ENCODE measurements at regions not wholly inside any gene's neighbourhood (a gene's known extent, or its start where the extent isn't known, plus 50 kb on each side); places are given as distances from the start of the nearest gene placed in this dataset.

GRCh38 chr22:44549701-44550100 is 51.7 kb upstream of the RTL6 start:
- no peaks in the 10 kb centered on the region for H3K79me2 ChIP-seq (ENCODE audit: insufficient read depth)
- H3F3A ChIP-seq (replicated peaks; ENCODE audit: insufficient read depth) = no peaks in the 10 kb centered on the region
- H3K4me1 ChIP-seq (ENCODE audit: control insufficient read depth in 1 of 2, insufficient read depth in 2 of 2, low read depth in 1 of 2, low read length in 1 of 2) = no peaks in the 10 kb centered on the region
- H3K4me2 ChIP-seq = no peak overlapping the region
- H3K9me2 ChIP-seq = no peaks in the 10 kb centered on the region
- H3K36me3 ChIP-seq (replicated peaks in 1 of 2; ENCODE audit: control insufficient read depth in 1 of 2, insufficient read depth in 2 of 2, low read length in 1 of 2) = no peaks in the 10 kb centered on the region
- H3K27me3 ChIP-seq (ENCODE audit: insufficient read depth) = 0 out of 2 replicates have a peak, but pooled peaks cover 5% of the 10 kb centered on the region
- no peaks in the 10 kb centered on the region for H4K20me1 ChIP-seq (ENCODE audit: insufficient read depth)
- DNase-seq = no peak
- POLR2A ChIA-PET = no interaction called here
- 72% methylated on average over 6 of the region's 6 CpGs for WGBS (ENCODE audit: low lambda C conversion rate)
- TF ChIP-seq FOSL2 (IDR thresholded peaks at IDR 0.05; ENCODE audit: borderline replicate concordance, low read depth) = no peak
- no peaks in the 10 kb centered on the region for H3K9me3 ChIP-seq
- CTCF ChIA-PET = interaction anchor here (0.7 kb wide), 1 partner anchor 101 kb away, joined by 3 read pairs; no protein-coding TSS in a partner anchor
- no peak overlapping the region for H2AFZ ChIP-seq (ENCODE audit: low read depth)
- H3K27ac ChIP-seq (ENCODE audit: low read depth in 2 of 2, low read length in 1 of 2) = no peak overlapping the region
- no peak overlapping the region for H3K4me3 ChIP-seq (ENCODE audit: low read depth in 2 of 2, low read length in 1 of 2)
- no peak overlapping the region for H3K9ac ChIP-seq

- Histone ChIP-seq H4K20me1 (ENCODE audit: insufficient read depth) (no peaks in the 10 kb centered on the region), H3K9ac (no peak overlapping the region), H3K27ac (ENCODE audit: low read depth in 2 of 2, low read length in 1 of 2) (no peak overlapping the region), H3K27me3 (ENCODE audit: insufficient read depth) (no peaks in the 10 kb centered on the region), H3K9me2 (no peaks in the 10 kb centered on the region), H3K79me2 (ENCODE audit: insufficient read depth) (no peaks in the 10 kb centered on the region), H3K4me1 (ENCODE audit: control insufficient read depth in 1 of 2, insufficient read depth in 2 of 2, low read depth in 1 of 2, low read length in 1 of 2) (no peaks in the 10 kb centered on the region), H3K36me3 (replicated peaks in 1 of 2; ENCODE audit: control insufficient read depth in 1 of 2, insufficient read depth in 2 of 2, low read length in 1 of 2) (no peaks in the 10 kb centered on the region), H3K4me3 (ENCODE audit: low read depth in 2 of 2, low read length in 1 of 2) (no peak overlapping the region), H3K4me2 (no peak overlapping the region), H3K9me3 (no peaks in the 10 kb centered on the region), H2AFZ (ENCODE audit: low read depth) (no peak overlapping the region), H3F3A (replicated peaks; ENCODE audit: insufficient read depth) (no peaks in the 10 kb centered on the region)
- WGBS (ENCODE audit: low lambda C conversion rate) = 82% methylated on average over 6 of the region's 10 CpGs
- ChIA-PET POLR2A (no interaction called here), CTCF (no interaction called here)
- TF ChIP-seq USF2 (IDR thresholded peaks at IDR 0.05; ENCODE audit: borderline replicate concordance, low read depth, low read length) (no peak), EP300 (IDR thresholded peaks at IDR 0.05; ENCODE audit: borderline replicate concordance in 1 of 2, low read depth in 1 of 2, low read length in 1 of 2) (no peak), FOXM1 (IDR thresholded peaks at IDR 0.05; ENCODE audit: low read depth) (no peak), RAD21 (IDR thresholded peaks at IDR 0.05; ENCODE audit: low read length) (no peak), POLR2AphosphoS5 (IDR thresholded peaks at IDR 0.05; ENCODE audit: low read depth, low read length) (no peak)
- DNase-seq = no peak
Measured at GRCh38 chr22:44548981-44549380, 50.9 kb upstream of the RTL6 start.
